ENCODE measurements at regions not wholly inside any gene's neighbourhood (a gene's known extent, or its start where the extent isn't known, plus 50 kb on each side); places are given as distances from the start of the nearest gene placed in this dataset.

- no peak for DNase-seq (ENCODE audit: low spot score)
These were observed 566.3 kb downstream of the TCERG1L start for GRCh38 chr10:130745251-130745650.

- no peak for DNase-seq (ENCODE audit: low spot score)
These were observed 565.7 kb downstream of the TCERG1L start for GRCh38 chr10:130745821-130746220.

GRCh38 chr10:130746311-130746710 is 565.2 kb downstream of the TCERG1L start:
- no peak for DNase-seq (ENCODE audit: low spot score)

DNA sequence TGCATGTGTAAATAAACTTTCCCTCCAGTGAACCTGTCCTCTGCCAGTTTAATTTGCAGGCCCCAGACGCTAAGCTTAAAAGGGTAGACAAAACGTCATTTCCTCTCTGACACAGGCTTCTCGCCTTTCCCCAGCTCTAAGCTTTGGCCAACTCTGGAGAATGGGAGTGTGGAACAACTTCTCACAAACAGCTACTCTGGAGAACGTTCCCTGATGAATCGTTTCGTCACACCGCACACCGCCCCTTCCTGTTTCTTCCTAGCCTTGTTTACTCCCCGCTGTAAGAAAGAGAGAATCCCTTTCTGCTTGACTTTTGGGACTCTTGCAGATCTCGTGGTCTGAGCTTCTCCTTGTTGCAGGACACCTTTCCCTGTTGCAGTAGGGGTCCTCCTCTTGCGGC is 564.2 kb downstream of the TCERG1L start:
- DNase-seq (ENCODE audit: low spot score): no peak

DNA sequence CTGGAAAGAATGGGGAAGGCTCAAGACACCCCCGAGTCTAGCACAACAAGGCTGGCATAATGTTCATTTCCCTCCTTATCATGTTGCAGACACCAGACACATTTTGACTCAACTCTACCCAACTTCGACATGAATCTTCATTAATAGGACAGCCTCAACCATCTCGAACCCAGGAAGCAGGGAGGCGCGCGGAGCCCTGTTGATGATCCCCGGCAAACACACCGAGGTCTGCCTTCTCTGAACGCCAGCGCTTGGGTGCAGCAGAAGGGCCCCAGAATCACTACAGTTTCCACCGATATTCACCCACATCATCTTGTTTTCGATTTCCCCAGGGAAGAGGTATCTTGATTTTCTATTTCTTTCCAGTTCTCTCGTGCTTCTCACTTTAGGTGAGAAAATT is 563.6 kb downstream of the TCERG1L start:
- no peak for DNase-seq (ENCODE audit: low spot score)

- no peak for DNase-seq (ENCODE audit: low spot score)
These were observed 563.0 kb downstream of the TCERG1L start for GRCh38 chr10:130748409-130749057.

DNA sequence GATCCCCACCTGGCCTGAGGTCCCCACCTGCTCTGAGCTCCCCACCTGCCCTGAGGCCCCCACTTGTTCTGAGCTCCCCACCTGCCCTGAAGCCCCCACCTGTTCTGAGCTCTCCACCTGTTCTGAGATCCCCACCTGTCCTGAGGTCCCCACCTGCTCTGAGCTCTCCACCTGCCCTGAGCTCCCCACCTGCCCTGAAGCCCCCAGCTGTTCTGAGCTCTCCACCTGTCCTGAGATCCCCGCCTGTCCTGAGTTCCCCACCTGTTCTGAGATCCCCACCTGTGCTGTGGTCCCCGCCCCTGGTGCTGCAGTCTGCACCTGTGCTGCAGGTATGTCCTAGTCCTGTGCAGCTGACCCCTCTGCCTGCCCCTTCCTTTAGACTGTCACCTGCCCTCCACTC is 561.6 kb downstream of the TCERG1L start:
- DNase-seq (ENCODE audit: low spot score): no peak

GRCh38 chr10:130750441-130750840 is 561.1 kb downstream of the TCERG1L start:
- no peak for DNase-seq (ENCODE audit: low spot score)

GRCh38 chr10:130751106-130751840 is 560.2 kb downstream of the TCERG1L start:
- no peak for DNase-seq (ENCODE audit: low spot score)

DNA sequence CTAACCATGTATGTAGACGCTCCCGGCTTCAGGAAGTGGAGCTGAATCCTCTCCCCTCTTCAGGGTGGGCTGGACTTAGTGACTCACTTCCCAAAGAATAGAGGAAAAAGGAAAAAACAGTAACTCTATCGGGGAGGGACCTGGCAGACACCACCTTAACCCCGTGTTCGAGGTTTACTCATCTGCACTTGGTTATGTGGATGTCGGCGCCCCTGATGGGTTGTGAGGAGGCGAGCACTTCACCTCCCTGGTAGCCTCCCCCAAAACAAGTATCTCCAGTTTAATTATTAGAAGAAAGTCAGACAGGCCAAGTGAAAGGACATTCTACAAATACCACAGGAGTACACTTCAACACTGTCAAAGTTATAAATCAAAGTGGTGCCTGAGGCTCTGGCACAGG is 559.7 kb downstream of the TCERG1L start:
- DNase-seq (ENCODE audit: low spot score): no peak

GRCh38 chr10:130756651-130757050 is 554.9 kb downstream of the TCERG1L start:
- DNase-seq (ENCODE audit: low spot score): no peak

- DNase-seq (ENCODE audit: low spot score): no peak
These were observed 554.2 kb downstream of the TCERG1L start for GRCh38 chr10:130757271-130757670.

DNA sequence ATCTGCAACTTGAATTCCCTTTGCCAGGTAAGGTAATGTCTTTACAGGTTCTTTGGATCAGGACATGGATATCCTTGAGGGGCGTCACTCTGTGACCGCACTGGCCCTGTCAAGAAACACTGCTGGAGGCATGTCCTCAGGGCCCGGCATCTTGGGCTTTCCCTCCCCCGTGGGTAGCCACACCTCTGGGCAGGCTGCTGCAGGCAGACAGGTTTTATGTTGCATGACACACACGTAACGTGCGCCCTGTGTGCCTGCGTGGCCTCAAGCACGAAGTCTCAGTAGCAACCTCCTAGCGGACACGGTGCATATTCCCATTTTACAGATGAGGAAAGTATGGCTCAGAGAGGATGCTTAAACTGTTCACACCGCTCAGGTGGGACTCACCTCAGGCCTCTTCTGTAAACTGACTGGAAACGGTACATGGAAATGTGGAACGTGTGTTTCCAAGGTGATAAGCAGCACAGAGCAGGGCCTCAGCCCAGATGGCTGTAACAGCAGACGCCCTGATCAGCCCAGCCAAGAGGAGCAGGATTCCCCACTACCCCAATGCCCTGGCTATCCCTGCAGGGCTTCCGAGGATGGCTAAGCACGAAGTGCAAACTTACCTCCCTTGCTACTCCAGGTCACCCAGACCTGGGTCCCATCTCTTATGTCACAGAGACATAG is 553.6 kb downstream of the TCERG1L start:
- DNase-seq (ENCODE audit: low spot score): no peak

- DNase-seq (ENCODE audit: low spot score): no peak
These were observed 553.0 kb downstream of the TCERG1L start for GRCh38 chr10:130758529-130758928.

- DNase-seq (ENCODE audit: low spot score): no peak
These were observed 550.4 kb downstream of the TCERG1L start for GRCh38 chr10:130761032-130761575.

DNA sequence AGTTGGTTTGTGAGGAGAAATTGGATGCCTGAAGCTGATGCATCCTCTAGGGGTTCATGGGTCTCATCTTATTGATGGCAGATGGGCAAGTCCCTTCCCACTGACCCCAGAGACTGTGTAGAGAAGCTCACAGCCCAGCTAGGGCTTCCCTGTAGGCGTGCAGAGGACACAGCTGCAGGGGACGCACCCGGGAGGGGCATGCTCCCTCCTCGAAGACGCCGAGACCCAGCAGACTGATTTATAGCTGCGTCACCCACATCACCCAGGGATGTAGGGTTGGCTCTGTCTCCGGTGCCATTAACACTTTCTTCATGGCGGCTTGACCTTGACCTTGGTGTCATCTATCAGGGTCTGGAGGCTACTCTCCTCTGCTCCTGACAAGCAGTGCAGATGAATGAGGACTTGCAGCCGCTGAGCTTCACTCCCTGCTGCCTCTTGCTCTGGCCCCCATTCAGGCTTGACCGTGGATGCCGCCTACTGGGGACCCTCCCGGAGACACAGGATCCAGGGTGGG is 549.7 kb downstream of the TCERG1L start:
- no peak for DNase-seq (ENCODE audit: low spot score)

DNA sequence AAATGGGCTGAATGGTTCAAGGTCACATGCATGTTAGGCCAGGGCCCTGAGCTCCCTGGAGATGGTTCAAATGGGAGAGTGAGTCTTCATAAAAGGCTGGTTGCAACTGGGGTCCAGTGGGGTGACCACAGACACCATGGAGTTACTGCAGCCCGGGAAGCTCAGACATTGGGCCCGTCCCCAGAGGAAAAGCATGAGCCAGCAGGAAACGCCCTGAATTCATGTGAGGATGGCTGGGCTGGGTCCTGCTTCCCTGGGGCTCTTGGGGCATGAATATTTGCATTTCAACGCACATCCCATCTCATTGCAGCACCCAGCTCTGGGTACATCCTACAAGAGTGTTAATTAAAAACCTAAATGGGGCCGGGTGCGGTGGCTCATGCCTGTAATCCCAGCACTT is 549.0 kb downstream of the TCERG1L start:
- no peak for DNase-seq (ENCODE audit: low spot score)

DNA sequence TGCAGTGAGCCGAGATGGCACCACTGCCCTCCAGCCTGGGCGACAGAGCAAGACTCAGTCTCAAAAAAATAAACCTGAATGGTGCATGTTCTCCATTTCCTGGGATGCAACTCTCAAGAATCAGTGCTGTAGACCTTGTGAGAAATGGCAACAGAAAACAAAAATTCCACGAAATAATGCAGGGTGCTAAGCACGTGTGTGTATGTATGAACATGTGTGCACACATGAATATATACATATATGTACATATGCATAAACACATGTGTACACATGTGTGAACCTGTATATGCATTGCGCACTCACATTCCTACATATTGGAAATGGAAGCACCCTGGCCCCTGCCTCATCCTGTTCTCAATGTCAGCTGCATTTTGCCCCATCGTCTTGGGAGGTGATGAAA is 548.5 kb downstream of the TCERG1L start:
- DNase-seq (ENCODE audit: low spot score): no peak

DNA sequence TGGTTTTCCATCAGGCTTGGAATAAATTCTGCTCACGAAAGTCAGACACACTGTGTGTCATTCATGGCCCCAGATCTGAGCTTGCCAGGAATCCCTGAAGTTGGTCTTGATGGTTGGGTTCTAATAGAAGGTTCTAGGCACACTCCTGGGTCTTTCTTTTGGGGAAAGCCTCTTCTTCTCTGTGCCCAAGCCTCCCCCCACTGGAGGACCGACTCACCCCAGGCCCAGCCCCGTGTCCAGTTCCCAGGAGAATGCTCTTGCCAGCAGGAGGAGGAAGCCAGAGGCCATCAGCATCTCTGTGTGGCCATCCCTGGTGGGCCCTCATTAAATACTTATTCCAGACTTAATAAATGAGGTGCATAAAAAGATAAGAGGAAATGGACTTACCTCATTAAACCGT is 548.0 kb downstream of the TCERG1L start:
- no peak for DNase-seq (ENCODE audit: low spot score)

DNA sequence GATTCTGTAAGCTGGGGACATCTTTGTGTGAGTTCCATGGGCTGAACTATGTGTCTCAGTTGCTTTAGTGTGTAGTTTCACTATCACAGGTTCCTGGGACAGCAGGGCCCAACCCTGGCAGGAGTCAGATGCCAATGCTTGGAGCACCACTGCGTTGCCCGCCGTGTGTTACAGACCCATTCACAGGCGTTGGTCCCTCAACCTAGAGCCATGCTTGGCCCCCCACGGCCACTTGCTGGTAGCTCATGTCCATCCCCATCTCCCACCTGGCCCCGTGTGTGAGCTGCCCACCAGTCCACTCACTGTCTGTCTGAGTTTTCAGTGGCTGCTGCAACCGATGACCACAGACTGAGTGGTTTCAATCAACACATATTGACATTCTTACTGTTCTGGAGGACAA is 546.9 kb downstream of the TCERG1L start:
- DNase-seq (ENCODE audit: low spot score): no peak

DNA sequence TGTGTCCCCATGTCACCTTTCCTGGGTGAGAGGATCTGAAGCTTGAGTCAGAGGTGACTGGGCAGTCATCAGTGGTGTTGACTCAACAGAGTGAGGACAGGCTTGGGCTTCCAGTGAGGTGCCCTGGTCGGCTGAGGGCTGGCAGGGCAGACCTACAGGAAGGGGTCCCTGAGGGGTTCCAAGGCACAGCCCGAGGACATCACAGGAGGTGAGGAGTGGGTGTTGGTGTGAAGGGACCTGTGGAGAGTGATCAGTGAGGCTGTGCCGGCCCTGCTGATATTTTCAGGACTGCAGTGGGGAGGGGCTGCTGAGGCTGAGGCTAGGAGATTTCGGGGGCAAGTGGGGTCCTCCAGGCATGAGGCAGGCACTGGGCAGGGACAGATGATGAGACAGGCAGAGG is 545.5 kb downstream of the TCERG1L start:
- no peak for DNase-seq (ENCODE audit: low spot score)

DNA sequence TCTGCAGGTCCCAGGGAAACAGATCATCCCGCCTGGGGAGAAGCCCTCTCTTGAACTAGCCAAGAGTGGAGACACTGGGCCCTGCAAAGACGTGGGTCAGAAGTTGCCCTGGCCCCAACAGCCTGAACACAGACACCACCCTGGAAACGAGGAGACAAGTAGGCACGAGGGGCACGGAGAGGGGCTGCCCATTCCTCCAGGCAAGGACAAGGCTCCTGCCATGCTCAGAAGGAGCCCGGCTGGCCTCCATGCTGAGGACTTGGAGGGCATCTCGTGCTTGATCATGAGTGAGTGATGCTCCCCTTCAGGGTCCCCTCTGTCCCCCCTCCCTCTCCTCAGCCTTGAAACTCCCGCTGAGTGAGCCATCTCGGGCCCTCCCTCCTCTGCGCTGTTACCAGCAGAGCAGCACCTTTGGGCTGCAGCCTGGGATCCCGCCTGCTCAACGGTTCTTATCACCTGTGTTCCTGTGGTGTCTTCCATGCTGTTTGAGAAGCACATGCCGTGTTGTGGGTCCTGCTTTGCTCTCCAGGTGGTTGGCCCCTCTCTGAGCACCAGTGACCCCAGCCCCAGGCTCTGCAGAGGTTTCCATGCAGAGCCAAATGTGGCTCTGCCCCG is 544.3 kb downstream of the TCERG1L start:
- DNase-seq (ENCODE audit: low spot score): no peak

Data from ecto neural progenitor cell (in vitro differentiated cells).